SJCRH30 (cell line): ENCODE measurements at regions not wholly inside any gene's neighbourhood (a gene's known extent, or its start where the extent isn't known, plus 50 kb on each side); places are given as distances from the start of the nearest gene placed in this dataset.

Experiments
- DNase-seq, 2 experiments: peaks; one replicate each; pipeline ENCODE4 v3.0.0-alpha.2; 2015 to 2020
- H3K27ac ChIP-seq: fragments of 250-450 bp; sonication (Bioruptor Pico); 2 replicates; pipeline ENCODE4 v1.5.1; 2020; ENCODE audit warnings: mild to moderate bottlenecking, moderate library complexity
- H3K27me3 ChIP-seq: fragments of 250-450 bp; sonication (Bioruptor Pico); 2 replicates; pipeline ENCODE4 v1.5.1; 2020; ENCODE audit warnings: mild to moderate bottlenecking, moderate library complexity
- H3K36me3 ChIP-seq: fragments of 250-450 bp; sonication (Bioruptor Pico); 2 replicates; pipeline ENCODE4 v1.5.1; 2020; ENCODE audit warnings: mild to moderate bottlenecking, moderate library complexity
- H3K4me1 ChIP-seq: fragments of 250-450 bp; sonication (Bioruptor Pico); 2 replicates; pipeline ENCODE4 v1.5.1; 2020; ENCODE audit warnings: mild to moderate bottlenecking, moderate library complexity
- H3K4me3 ChIP-seq: fragments of 250-450 bp; sonication (Bioruptor Pico); 2 replicates; pipeline ENCODE4 v1.5.1; 2020; ENCODE audit warnings: mild to moderate bottlenecking, moderate library complexity
- H3K9me3 ChIP-seq: fragments of 250-450 bp; sonication (Bioruptor Pico); replicated peaks from 2 replicates; pipeline ENCODE4 v1.5.1; 2020; ENCODE audit warnings: mild to moderate bottlenecking, moderate library complexity

- no peaks in the 10 kb centered on the region for H3K36me3 ChIP-seq
- no peaks in the 10 kb centered on the region for H3K9me3 ChIP-seq
- H3K4me1 ChIP-seq: no peaks in the 10 kb centered on the region
- H3K27ac ChIP-seq: no peak overlapping the region
- DNase-seq: no peak
- peaks cover 6% of the 10 kb centered on the region; the same call in 1 of the 2 replicates for H3K27me3 ChIP-seq
- no peak overlapping the region for H3K4me3 ChIP-seq
Measured at GRCh38 chr15:77689821-77690220, 57.1 kb upstream of the LINGO1 start.

GRCh38 chr15:77688693-77689092, 56.0 kb upstream of the LINGO1 start:
- DNase-seq: no peak
- Histone ChIP-seq H3K36me3 (no peaks in the 10 kb centered on the region), H3K27me3 (0 out of 2 replicates have a peak, but pooled peaks cover 6% of the 10 kb centered on the region), H3K4me3 (no peak overlapping the region), H3K4me1 (no peaks in the 10 kb centered on the region), H3K27ac (no peak overlapping the region), H3K9me3 (no peaks in the 10 kb centered on the region)

GRCh38 chr15:77688266-77688665, 55.6 kb upstream of the LINGO1 start:
- Histone ChIP-seq H3K4me1 (no peaks in the 10 kb centered on the region), H3K36me3 (no peaks in the 10 kb centered on the region), H3K27ac (no peak overlapping the region), H3K4me3 (no peak overlapping the region), H3K9me3 (no peaks in the 10 kb centered on the region), H3K27me3 (0 out of 2 replicates have a peak, but pooled peaks cover 4% of the 10 kb centered on the region)
- no peak for DNase-seq

- Histone ChIP-seq H3K27ac (no peak overlapping the region), H3K9me3 (no peaks in the 10 kb centered on the region), H3K4me1 (no peaks in the 10 kb centered on the region), H3K4me3 (no peak overlapping the region), H3K36me3 (no peaks in the 10 kb centered on the region), H3K27me3 (0 out of 2 replicates have a peak, but pooled peaks cover 3% of the 10 kb centered on the region)
- DNase-seq: no peak
Measured at GRCh38 chr15:77685082-77685815, 52.5 kb upstream of the LINGO1 start.

GRCh38 chr15:77684341-77685081, 51.8 kb upstream of the LINGO1 start:
- Histone ChIP-seq H3K27me3 (0 out of 2 replicates have a peak, but pooled peaks cover 3% of the 10 kb centered on the region), H3K36me3 (no peaks in the 10 kb centered on the region)

GRCh38 chr15:77682564-77682963, 49.9 kb upstream of the LINGO1 start:
- Histone ChIP-seq H3K4me1 (no peaks in the 10 kb centered on the region), H3K4me3 (no peak overlapping the region), H3K27me3 (0 out of 2 replicates have a peak, but pooled peaks cover 3% of the 10 kb centered on the region), H3K9me3 (no peaks in the 10 kb centered on the region), H3K27ac (no peak overlapping the region), H3K36me3 (no peaks in the 10 kb centered on the region)
- no peak for DNase-seq

More at GRCh38 chr15:77684341-77685081, 51.8 kb upstream of the LINGO1 start:
- no peaks in the 10 kb centered on the region for H3K4me1 ChIP-seq
- no peak overlapping the region for H3K27ac ChIP-seq
- H3K9me3 ChIP-seq: no peaks in the 10 kb centered on the region
- no peak for DNase-seq
- H3K4me3 ChIP-seq: no peak overlapping the region
